ENCODE measurements at regions not wholly inside any gene's neighbourhood (a gene's known extent, or its start where the extent isn't known, plus 50 kb on each side); places are given as distances from the start of the nearest gene placed in this dataset.

- H4K20me1 ChIP-seq (replicated peaks; ENCODE audit: insufficient read depth), result no peaks in the 10 kb centered on the region
- H3K4me1 Mint-ChIP-seq, result peaks cover 2% of the 10 kb centered on the region
- no peaks in the 10 kb centered on the region; the same call in 2 of the 3 replicates for H3K36me3 Mint-ChIP-seq (ENCODE audit: low read depth)
- H3K9me3 Mint-ChIP-seq, result no peaks in the 10 kb centered on the region
- no peaks in the 10 kb centered on the region for H3K79me2 ChIP-seq (replicated peaks; ENCODE audit: insufficient read depth)
- H3K4me2 ChIP-seq, result no peak overlapping the region
- H3K36me3 ChIP-seq (ENCODE audit: insufficient read depth), result no peaks in the 10 kb centered on the region
- no peaks in the 10 kb centered on the region for H3K4me1 ChIP-seq (ENCODE audit: insufficient read depth)
- H3K27me3 ChIP-seq (ENCODE audit: insufficient read depth), result no peaks in the 10 kb centered on the region
- TF ChIP-seq ETS1 (IDR thresholded peaks at IDR 0.05) (no peak), CTCF (conservative IDR thresholded peaks at IDR 0.05; ENCODE audit: low read depth in 2 of 2) (peak in 1 of 2 experiments; percentile 49; a peak in 2 of 4 replicates), STAT1 (IDR thresholded peaks at IDR 0.05; ENCODE audit: unreplicated experiment) (no peak), ZNF462 (CRISPR knock-in tag; IDR thresholded peaks at IDR 0.05) (no peak), EZH2 (IDR thresholded peaks at IDR 0.05; ENCODE audit: low read depth, unreplicated experiment) (no peak), ZNF331 (CRISPR knock-in tag; IDR thresholded peaks at IDR 0.05; ENCODE audit: low read depth) (no peak), POLR2AphosphoS5 (IDR thresholded peaks at IDR 0.05; ENCODE audit: low read depth) (no peak), CREB1 (CRISPR knock-in tag; IDR thresholded peaks at IDR 0.05; ENCODE audit: low read depth) (no peak), REST (IDR thresholded peaks at IDR 0.05; ENCODE audit: unreplicated experiment) (no peak)
- H3K4me3 Mint-ChIP-seq, result no peak overlapping the region
- no peak overlapping the region for H2AFZ ChIP-seq
- no peaks in the 10 kb centered on the region for H3F3A ChIP-seq (replicated peaks; ENCODE audit: low read depth)
- DNase-seq (ENCODE audit: low spot score), result no peak
- peaks cover 3% of the 10 kb centered on the region for H3K27me3 Mint-ChIP-seq (ENCODE audit: insufficient read depth, low read depth, poor library complexity)
- peak; percentile 39; the same call in 2 of the 3 replicates for ATAC-seq
- no peak overlapping the region for H3K27ac ChIP-seq (ENCODE audit: low read depth)
- H3K27ac Mint-ChIP-seq, result no peak overlapping the region
- no peaks in the 10 kb centered on the region for H3K9me2 ChIP-seq (ENCODE audit: insufficient read depth)
- H3K4me3 ChIP-seq, result no peak overlapping the region
These were observed 170.7 kb downstream of the PSMG1 start for GRCh38 chr21:39012326-39013230.
